ENCODE measurements at regions not wholly inside any gene's neighbourhood (a gene's known extent, or its start where the extent isn't known, plus 50 kb on each side); places are given as distances from the start of the nearest gene placed in this dataset.

GRCh38 chr2:134148172-134148571 is 105.7 kb upstream of the MGAT5 start:
- H3K4me1 ChIP-seq (ENCODE audit: control insufficient read depth in 3 of 3, insufficient read depth in 3 of 3, low read length in 3 of 3), result peaks cover 0 to 3% (median 0%) of the 10 kb centered on the region in 3 donors

GRCh38 chr2:134148843-134149472 is 104.9 kb upstream of the MGAT5 start:
- Histone ChIP-seq H3K27ac (ENCODE audit: low read depth, low read length) (no peak overlapping the region), H3K9ac (ENCODE audit: low read depth in 1 of 3, low read length in 3 of 3) (no peak overlapping the region)

More at GRCh38 chr2:134148172-134148571, 105.7 kb upstream of the MGAT5 start:
- Histone ChIP-seq H3K4me3 (ENCODE audit: low read length in 3 of 3) (no peak overlapping the region), H3K9me3 (ENCODE audit: control insufficient read depth in 3 of 3, low read length in 3 of 3) (no peaks in the 10 kb centered on the region), H3K36me3 (ENCODE audit: control insufficient read depth in 3 of 3, insufficient read depth in 3 of 3, low read length in 3 of 3) (no peaks in the 10 kb centered on the region), H3K27me3 (ENCODE audit: control insufficient read depth in 3 of 3, insufficient read depth in 3 of 3, low read length in 3 of 3) (peaks cover 0 to 18% (median 0%) of the 10 kb centered on the region in 3 donors), H3K9ac (ENCODE audit: low read depth in 1 of 3, low read length in 3 of 3) (no peak overlapping the region), H3K27ac (ENCODE audit: low read depth, low read length) (no peak overlapping the region)

GRCh38 chr2:134149904-134150303 is 104.0 kb upstream of the MGAT5 start:
- no peak overlapping the region for H3K27ac ChIP-seq (ENCODE audit: low read depth, low read length)
- no peak overlapping the region for H3K4me3 ChIP-seq (ENCODE audit: low read length in 3 of 3)
- peaks cover 0 to 7% (median 0%) of the 10 kb centered on the region in 3 donors for H3K27me3 ChIP-seq (ENCODE audit: control insufficient read depth in 3 of 3, insufficient read depth in 3 of 3, low read length in 3 of 3)
- no peaks in the 10 kb centered on the region for H3K36me3 ChIP-seq (ENCODE audit: control insufficient read depth in 3 of 3, insufficient read depth in 3 of 3, low read length in 3 of 3)
- no peak overlapping the region for H3K9ac ChIP-seq (ENCODE audit: low read depth in 1 of 3, low read length in 3 of 3)
- H3K9me3 ChIP-seq (ENCODE audit: control insufficient read depth in 3 of 3, low read length in 3 of 3), result no peaks in the 10 kb centered on the region
- peaks cover 0 to 3% (median 0%) of the 10 kb centered on the region in 3 donors for H3K4me1 ChIP-seq (ENCODE audit: control insufficient read depth in 3 of 3, insufficient read depth in 3 of 3, low read length in 3 of 3)

More at GRCh38 chr2:134148843-134149472, 104.9 kb upstream of the MGAT5 start:
- no peaks in the 10 kb centered on the region for H3K9me3 ChIP-seq (ENCODE audit: control insufficient read depth in 3 of 3, low read length in 3 of 3)
- peaks cover 0 to 3% (median 0%) of the 10 kb centered on the region in 3 donors for H3K4me1 ChIP-seq (ENCODE audit: control insufficient read depth in 3 of 3, insufficient read depth in 3 of 3, low read length in 3 of 3)
- no peak overlapping the region for H3K4me3 ChIP-seq (ENCODE audit: low read length in 3 of 3)
- H3K36me3 ChIP-seq (ENCODE audit: control insufficient read depth in 3 of 3, insufficient read depth in 3 of 3, low read length in 3 of 3), result no peaks in the 10 kb centered on the region
- H3K27me3 ChIP-seq (ENCODE audit: control insufficient read depth in 3 of 3, insufficient read depth in 3 of 3, low read length in 3 of 3), result peaks cover 0 to 12% (median 0%) of the 10 kb centered on the region in 3 donors

- no peak overlapping the region for H3K9ac ChIP-seq (ENCODE audit: low read depth in 1 of 3, low read length in 3 of 3)
- H3K36me3 ChIP-seq (ENCODE audit: control insufficient read depth in 3 of 3, insufficient read depth in 3 of 3, low read length in 3 of 3), result no peaks in the 10 kb centered on the region
- H3K4me3 ChIP-seq (ENCODE audit: low read length in 3 of 3), result no peak overlapping the region
- no peak overlapping the region for H3K27ac ChIP-seq (ENCODE audit: low read depth, low read length)
- peaks cover 0 to 7% (median 0%) of the 10 kb centered on the region in 3 donors for H3K27me3 ChIP-seq (ENCODE audit: control insufficient read depth in 3 of 3, insufficient read depth in 3 of 3, low read length in 3 of 3)
- H3K4me1 ChIP-seq (ENCODE audit: control insufficient read depth in 3 of 3, insufficient read depth in 3 of 3, low read length in 3 of 3), result peaks cover 0 to 3% (median 0%) of the 10 kb centered on the region in 3 donors
- no peaks in the 10 kb centered on the region for H3K9me3 ChIP-seq (ENCODE audit: control insufficient read depth in 3 of 3, low read length in 3 of 3)
Measured at GRCh38 chr2:134150760-134151159, 103.1 kb upstream of the MGAT5 start.

- Histone ChIP-seq H3K9me3 (ENCODE audit: control insufficient read depth in 3 of 3, low read length in 3 of 3) (no peaks in the 10 kb centered on the region), H3K9ac (ENCODE audit: low read depth in 1 of 3, low read length in 3 of 3) (no peak overlapping the region), H3K4me3 (ENCODE audit: low read length in 3 of 3) (no peak overlapping the region), H3K4me1 (ENCODE audit: control insufficient read depth in 3 of 3, insufficient read depth in 3 of 3, low read length in 3 of 3) (peaks cover 0 to 2% (median 0%) of the 10 kb centered on the region in 3 donors), H3K36me3 (ENCODE audit: control insufficient read depth in 3 of 3, insufficient read depth in 3 of 3, low read length in 3 of 3) (no peaks in the 10 kb centered on the region), H3K27ac (ENCODE audit: low read depth, low read length) (no peak overlapping the region), H3K27me3 (ENCODE audit: control insufficient read depth in 3 of 3, insufficient read depth in 3 of 3, low read length in 3 of 3) (peaks cover 0 to 7% (median 0%) of the 10 kb centered on the region in 3 donors)
Measured at GRCh38 chr2:134152045-134153010, 101.5 kb upstream of the MGAT5 start.

- no peak overlapping the region for H3K9ac ChIP-seq (ENCODE audit: low read depth in 1 of 3, low read length in 3 of 3)
- H3K36me3 ChIP-seq (ENCODE audit: control insufficient read depth in 3 of 3, insufficient read depth in 3 of 3, low read length in 3 of 3), result no peaks in the 10 kb centered on the region
- H3K4me3 ChIP-seq (ENCODE audit: low read length in 3 of 3), result no peak overlapping the region
- peaks cover 0 to 13% (median 0%) of the 10 kb centered on the region in 3 donors for H3K27me3 ChIP-seq (ENCODE audit: control insufficient read depth in 3 of 3, insufficient read depth in 3 of 3, low read length in 3 of 3)
- H3K9me3 ChIP-seq (ENCODE audit: control insufficient read depth in 3 of 3, low read length in 3 of 3), result no peaks in the 10 kb centered on the region
- peaks cover 0 to 2% (median 0%) of the 10 kb centered on the region in 3 donors for H3K4me1 ChIP-seq (ENCODE audit: control insufficient read depth in 3 of 3, insufficient read depth in 3 of 3, low read length in 3 of 3)
- no peak overlapping the region for H3K27ac ChIP-seq (ENCODE audit: low read depth, low read length)
Measured at GRCh38 chr2:134153294-134153880, 100.5 kb upstream of the MGAT5 start.

GRCh38 chr2:134154246-134154645 is 99.6 kb upstream of the MGAT5 start:
- Histone ChIP-seq H3K27me3 (ENCODE audit: control insufficient read depth in 3 of 3, insufficient read depth in 3 of 3, low read length in 3 of 3) (peaks cover 0 to 11% (median 0%) of the 10 kb centered on the region in 3 donors), H3K36me3 (ENCODE audit: control insufficient read depth in 3 of 3, insufficient read depth in 3 of 3, low read length in 3 of 3) (no peaks in the 10 kb centered on the region), H3K4me3 (ENCODE audit: low read length in 3 of 3) (no peak overlapping the region), H3K9ac (ENCODE audit: low read depth in 1 of 3, low read length in 3 of 3) (no peak overlapping the region), H3K27ac (ENCODE audit: low read depth, low read length) (no peak overlapping the region), H3K4me1 (ENCODE audit: control insufficient read depth in 3 of 3, insufficient read depth in 3 of 3, low read length in 3 of 3) (peaks cover 0 to 2% (median 0%) of the 10 kb centered on the region in 3 donors), H3K9me3 (ENCODE audit: control insufficient read depth in 3 of 3, low read length in 3 of 3) (no peaks in the 10 kb centered on the region)

- Histone ChIP-seq H3K27me3 (ENCODE audit: control insufficient read depth in 3 of 3, insufficient read depth in 3 of 3, low read length in 3 of 3) (peaks cover 0 to 8% (median 0%) of the 10 kb centered on the region in 3 donors), H3K27ac (ENCODE audit: low read depth, low read length) (no peak overlapping the region), H3K36me3 (ENCODE audit: control insufficient read depth in 3 of 3, insufficient read depth in 3 of 3, low read length in 3 of 3) (no peaks in the 10 kb centered on the region), H3K9ac (ENCODE audit: low read depth in 1 of 3, low read length in 3 of 3) (no peak overlapping the region), H3K9me3 (ENCODE audit: control insufficient read depth in 3 of 3, low read length in 3 of 3) (no peaks in the 10 kb centered on the region), H3K4me1 (ENCODE audit: control insufficient read depth in 3 of 3, insufficient read depth in 3 of 3, low read length in 3 of 3) (peaks cover 0 to 2% (median 0%) of the 10 kb centered on the region in 3 donors), H3K4me3 (ENCODE audit: low read length in 3 of 3) (no peak overlapping the region)
Measured at GRCh38 chr2:134155134-134155533, 98.7 kb upstream of the MGAT5 start.

- H3K4me1 ChIP-seq (ENCODE audit: control insufficient read depth in 3 of 3, insufficient read depth in 3 of 3, low read length in 3 of 3), result peaks cover 10 to 12% (median 12%) of the 10 kb centered on the region in 3 donors
- H3K27me3 ChIP-seq (ENCODE audit: control insufficient read depth in 3 of 3, insufficient read depth in 3 of 3, low read length in 3 of 3), result peaks cover 0 to 12% (median 4%) of the 10 kb centered on the region in 3 donors
- no peak overlapping the region for H3K4me3 ChIP-seq (ENCODE audit: low read length in 3 of 3)
- H3K9ac ChIP-seq (ENCODE audit: low read depth in 1 of 3, low read length in 3 of 3), result no peak overlapping the region
- no peaks in the 10 kb centered on the region for H3K9me3 ChIP-seq (ENCODE audit: control insufficient read depth in 3 of 3, low read length in 3 of 3)
- H3K36me3 ChIP-seq (ENCODE audit: control insufficient read depth in 3 of 3, insufficient read depth in 3 of 3, low read length in 3 of 3), result no peaks in the 10 kb centered on the region
- no peak overlapping the region for H3K27ac ChIP-seq (ENCODE audit: low read depth, low read length)
Measured at GRCh38 chr2:134158295-134158694, 95.6 kb upstream of the MGAT5 start.
